ENCODE measurements at regions not wholly inside any gene's neighbourhood (a gene's known extent, or its start where the extent isn't known, plus 50 kb on each side); places are given as distances from the start of the nearest gene placed in this dataset.
"Not testable (repeated sequence)": the region's sequence is repeated elsewhere in the genome, so short reads cannot be mapped to it uniquely, and the experiment has no call there.

- Mint-ChIP-seq H3K27ac (no peak overlapping the region), H3K9me3 (no peaks in the 10 kb centered on the region), H3K36me3 (no peaks in the 10 kb centered on the region), H3K4me1 (no peaks in the 10 kb centered on the region), H3K27me3 (no peaks in the 10 kb centered on the region), H3K4me3 (no peak overlapping the region)
- H3K9me3 ChIP-seq (ENCODE audit: control insufficient read depth in 1 of 2, low read length in 2 of 2) = no peaks in the 10 kb centered on the region
- H3K27me3 ChIP-seq (ENCODE audit: insufficient read depth, low read length) = no peaks in the 10 kb centered on the region
- no peak overlapping the region for H3K4me3 ChIP-seq (ENCODE audit: low read length in 2 of 2)
- ChIA-PET CTCF (ENCODE audit: partially characterized antibody) (no interaction called here), POLR2A (ENCODE audit: partially characterized antibody) (no interaction called here)
- DNase-seq = no peak
- H3K36me3 ChIP-seq (ENCODE audit: insufficient read depth, low read length) = no peaks in the 10 kb centered on the region
- no peak overlapping the region for H3K27ac ChIP-seq (ENCODE audit: low read depth, low read length)
- no peaks in the 10 kb centered on the region for H3K4me1 ChIP-seq (ENCODE audit: insufficient read depth, low read length)
- intact Hi-C loops (cut with micrococcal nuclease) = no loop called here
Measured at GRCh38 chr12:19669793-19670192, 230.5 kb downstream of the AEBP2 start.

GRCh38 chr12:19671695-19672094 lies 232.4 kb downstream of the AEBP2 start:
- intact Hi-C loops (cut with micrococcal nuclease) = no loop called here
- H3K27ac Mint-ChIP-seq = no peak overlapping the region
- Histone ChIP-seq H3K9me3 (ENCODE audit: control insufficient read depth in 1 of 2, low read length in 2 of 2) (no peaks in the 10 kb centered on the region), H3K27ac (ENCODE audit: low read depth, low read length) (no peak overlapping the region), H3K36me3 (ENCODE audit: insufficient read depth, low read length) (no peaks in the 10 kb centered on the region), H3K4me3 (ENCODE audit: low read length in 2 of 2) (no peak overlapping the region), H3K4me1 (ENCODE audit: insufficient read depth, low read length) (no peaks in the 10 kb centered on the region), H3K27me3 (ENCODE audit: insufficient read depth, low read length) (no peaks in the 10 kb centered on the region)
- H3K27me3 Mint-ChIP-seq = no peaks in the 10 kb centered on the region
- ChIA-PET POLR2A (ENCODE audit: partially characterized antibody) (no interaction called here), CTCF (ENCODE audit: partially characterized antibody) (no interaction called here)
- H3K9me3 Mint-ChIP-seq = no peaks in the 10 kb centered on the region
- H3K4me3 Mint-ChIP-seq = no peak overlapping the region
- peaks cover 0 to 2% (median 0%) of the 10 kb centered on the region in 4 donors for H3K4me1 Mint-ChIP-seq
- DNase-seq = no peak
- H3K36me3 Mint-ChIP-seq = peaks cover 0 to 3% of the 10 kb centered on the region in 2 donors

- H3K27ac ChIP-seq (ENCODE audit: low read depth, low read length) = no peak overlapping the region
- H3K36me3 Mint-ChIP-seq = peaks cover 0 to 13% of the 10 kb centered on the region in 2 donors
- H3K4me1 ChIP-seq (ENCODE audit: insufficient read depth, low read length) = peaks cover 16% of the 10 kb centered on the region
- peaks cover 0 to 11% (median 2%) of the 10 kb centered on the region in 8 donors for H3K9me3 Mint-ChIP-seq
- H3K9me3 ChIP-seq (ENCODE audit: control insufficient read depth in 1 of 2, low read length in 2 of 2) = no peaks in the 10 kb centered on the region
- no peak for DNase-seq
- peaks cover 15 to 23% (median 21%) of the 10 kb centered on the region in 4 donors for H3K4me1 Mint-ChIP-seq
- POLR2A ChIA-PET (ENCODE audit: partially characterized antibody) = no interaction called here
- no peak overlapping the region for H3K4me3 ChIP-seq (ENCODE audit: low read length in 2 of 2)
- no peaks in the 10 kb centered on the region for H3K27me3 ChIP-seq (ENCODE audit: insufficient read depth, low read length)
- H3K36me3 ChIP-seq (ENCODE audit: insufficient read depth, low read length) = no peaks in the 10 kb centered on the region
- no peak overlapping the region for H3K27ac Mint-ChIP-seq
- intact Hi-C loops (cut with micrococcal nuclease) = no loop called here
- H3K27me3 Mint-ChIP-seq = no peaks in the 10 kb centered on the region
- H3K4me3 Mint-ChIP-seq = no peak overlapping the region
- CTCF ChIA-PET (ENCODE audit: partially characterized antibody) = no interaction called here
Measured at GRCh38 chr12:19674437-19674836, 235.1 kb downstream of the AEBP2 start.

GRCh38 chr12:19675361-19675760 lies 236.1 kb downstream of the AEBP2 start:
- ChIA-PET CTCF (ENCODE audit: partially characterized antibody) (no interaction called here), POLR2A (ENCODE audit: partially characterized antibody) (no interaction called here)
- peaks cover 19% of the 10 kb centered on the region for H3K4me1 ChIP-seq (ENCODE audit: insufficient read depth, low read length)
- no peak overlapping the region for H3K27ac ChIP-seq (ENCODE audit: low read depth, low read length)
- peaks cover 22 to 32% (median 28%) of the 10 kb centered on the region in 4 donors for H3K4me1 Mint-ChIP-seq
- H3K9me3 Mint-ChIP-seq = peaks cover 0 to 20% (median 9%) of the 10 kb centered on the region in 8 donors
- DNase-seq = no peak
- H3K36me3 Mint-ChIP-seq = peaks cover 5 to 18% of the 10 kb centered on the region in 2 donors
- H3K4me3 ChIP-seq (ENCODE audit: low read length in 2 of 2) = no peak overlapping the region
- no peaks in the 10 kb centered on the region for H3K9me3 ChIP-seq (ENCODE audit: control insufficient read depth in 1 of 2, low read length in 2 of 2)
- no peak overlapping the region for H3K4me3 Mint-ChIP-seq
- no peaks in the 10 kb centered on the region for H3K36me3 ChIP-seq (ENCODE audit: insufficient read depth, low read length)
- intact Hi-C loops (cut with micrococcal nuclease) = no loop called here
- no peaks in the 10 kb centered on the region for H3K27me3 Mint-ChIP-seq
- no peaks in the 10 kb centered on the region for H3K27me3 ChIP-seq (ENCODE audit: insufficient read depth, low read length)
- no peak overlapping the region for H3K27ac Mint-ChIP-seq

GRCh38 chr12:19678501-19678900 lies 239.2 kb downstream of the AEBP2 start:
- not testable (repeated sequence) for H3K27me3 Mint-ChIP-seq

GRCh38 chr12:19681007-19681406 lies 241.7 kb downstream of the AEBP2 start:
- Histone ChIP-seq H3K9me3 (ENCODE audit: control insufficient read depth in 1 of 2, low read length in 2 of 2) (no peaks in the 10 kb centered on the region), H3K4me1 (ENCODE audit: insufficient read depth, low read length) (peaks cover 31% of the 10 kb centered on the region), H3K4me3 (ENCODE audit: low read length in 2 of 2) (no peak overlapping the region), H3K27me3 (ENCODE audit: insufficient read depth, low read length) (no peaks in the 10 kb centered on the region), H3K36me3 (ENCODE audit: insufficient read depth, low read length) (no peaks in the 10 kb centered on the region), H3K27ac (ENCODE audit: low read depth, low read length) (no peak overlapping the region)
- no peak for DNase-seq
- H3K36me3 Mint-ChIP-seq = peaks cover 5 to 20% of the 10 kb centered on the region in 2 donors
- H3K27me3 Mint-ChIP-seq = no peaks in the 10 kb centered on the region
- peaks cover 0 to 21% (median 11%) of the 10 kb centered on the region in 8 donors for H3K9me3 Mint-ChIP-seq
- peak overlapping the region in 1 of 8 donors; percentile 6 for H3K4me3 Mint-ChIP-seq
- H3K4me1 Mint-ChIP-seq = peaks cover 29 to 53% (median 39%) of the 10 kb centered on the region in 4 donors
- ChIA-PET CTCF (ENCODE audit: partially characterized antibody) (no interaction called here), POLR2A (ENCODE audit: partially characterized antibody) (no interaction called here)
- H3K27ac Mint-ChIP-seq = peak overlapping the region in 3 of 7 donors; percentile 9 to 64 (median 37)
- intact Hi-C loops (cut with micrococcal nuclease) = no loop called here

More at GRCh38 chr12:19678501-19678900, 239.2 kb downstream of the AEBP2 start:
- peak overlapping the region; percentile 35 for H3K27ac ChIP-seq (ENCODE audit: low read depth, low read length)
- Mint-ChIP-seq H3K9me3 (peaks cover 0 to 21% (median 11%) of the 10 kb centered on the region in 8 donors), H3K27ac (peak overlapping the region; percentile 47 to 97 (median 94)), H3K36me3 (peaks cover 5 to 20% of the 10 kb centered on the region in 2 donors), H3K4me3 (peak overlapping the region; percentile 54 to 88 (median 82)), H3K4me1 (peaks cover 29 to 50% (median 38%) of the 10 kb centered on the region in 4 donors)
- POLR2A ChIA-PET (ENCODE audit: partially characterized antibody) = interaction anchor here (0.6 kb wide), 1 partner anchor 17 kb away, joined by 3 read pairs; no protein-coding TSS in a partner anchor
- H3K27me3 ChIP-seq (ENCODE audit: insufficient read depth, low read length); CTCF ChIA-PET (ENCODE audit: partially characterized antibody); H3K36me3 ChIP-seq (ENCODE audit: insufficient read depth, low read length); intact Hi-C loops (cut with micrococcal nuclease); H3K9me3 ChIP-seq (ENCODE audit: control insufficient read depth in 1 of 2, low read length in 2 of 2); H3K4me3 ChIP-seq (ENCODE audit: low read length in 2 of 2): not testable (repeated sequence)
- peak in 4 of 5 donors; percentile 41 to 71 (median 59) for DNase-seq
- peaks cover 31% of the 10 kb centered on the region for H3K4me1 ChIP-seq (ENCODE audit: insufficient read depth, low read length)

GRCh38 chr12:19683178-19683927 lies 244.1 kb downstream of the AEBP2 start:
- ChIA-PET CTCF (ENCODE audit: partially characterized antibody) (no interaction called here), POLR2A (ENCODE audit: partially characterized antibody) (no interaction called here)
- H3K27ac ChIP-seq (ENCODE audit: low read depth, low read length) = no peak overlapping the region
- peaks cover 23% of the 10 kb centered on the region for H3K4me1 ChIP-seq (ENCODE audit: insufficient read depth, low read length)
- H3K36me3 ChIP-seq (ENCODE audit: insufficient read depth, low read length) = no peaks in the 10 kb centered on the region
- Mint-ChIP-seq H3K27ac (no peak overlapping the region), H3K4me3 (no peak overlapping the region), H3K27me3 (no peaks in the 10 kb centered on the region), H3K4me1 (peaks cover 23 to 41% (median 30%) of the 10 kb centered on the region in 4 donors), H3K36me3 (peaks cover 5 to 13% of the 10 kb centered on the region in 2 donors), H3K9me3 (peaks cover 0 to 16% (median 11%) of the 10 kb centered on the region in 8 donors)
- no peak for DNase-seq
- intact Hi-C loops (cut with micrococcal nuclease) = no loop called here
- no peak overlapping the region for H3K4me3 ChIP-seq (ENCODE audit: low read length in 2 of 2)
- no peaks in the 10 kb centered on the region for H3K27me3 ChIP-seq (ENCODE audit: insufficient read depth, low read length)
- H3K9me3 ChIP-seq (ENCODE audit: control insufficient read depth in 1 of 2, low read length in 2 of 2) = no peaks in the 10 kb centered on the region

Measured in CD4-positive, alpha-beta memory T cell (primary cell).